OCI-LY3 (cell line): ENCODE measurements at regions not wholly inside any gene's neighbourhood (a gene's known extent, or its start where the extent isn't known, plus 50 kb on each side); places are given as distances from the start of the nearest gene placed in this dataset.

ENCODE experiments used
- EZH2phosphoT487 ChIP-seq: fragments of 200-600 bp; shearing (Covaris generic); IDR thresholded peaks from 2 replicates; pipeline ENCODE4 v1.6.1; 2018; ENCODE audit warnings: antibody characterized with exemption, mixed run types, low read depth
- TF ChIP-seq, protein P1 (sequence below): fragments of 200-600, 300-600 bp; sonication (generic); IDR thresholded peaks from 2 replicates; pipeline ENCODE4 v1.5.1; 2014; ENCODE audit warnings: antibody characterized with exemption, low read length, low read depth

DNA sequence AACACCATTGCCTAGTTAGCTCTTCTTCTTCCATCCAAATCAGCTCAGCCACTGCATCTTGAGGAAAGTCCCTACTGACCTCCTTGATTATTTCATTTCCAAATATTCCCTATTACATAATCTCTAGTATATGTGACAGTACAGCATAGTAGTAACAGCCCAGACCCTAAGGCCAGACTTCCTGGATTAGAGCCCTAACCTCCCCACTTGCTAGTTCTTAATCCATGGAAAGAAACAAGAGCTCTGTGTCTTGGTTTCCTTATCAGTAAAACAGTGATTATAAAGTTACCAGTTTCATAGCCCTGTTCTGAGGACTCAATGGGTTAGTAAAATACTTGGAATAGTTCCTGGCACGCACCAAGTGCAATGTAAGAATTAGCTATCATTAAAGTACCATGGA lies 153.0 kb downstream of the RAP2A start:
- TF ChIP-seq, protein P1, sequence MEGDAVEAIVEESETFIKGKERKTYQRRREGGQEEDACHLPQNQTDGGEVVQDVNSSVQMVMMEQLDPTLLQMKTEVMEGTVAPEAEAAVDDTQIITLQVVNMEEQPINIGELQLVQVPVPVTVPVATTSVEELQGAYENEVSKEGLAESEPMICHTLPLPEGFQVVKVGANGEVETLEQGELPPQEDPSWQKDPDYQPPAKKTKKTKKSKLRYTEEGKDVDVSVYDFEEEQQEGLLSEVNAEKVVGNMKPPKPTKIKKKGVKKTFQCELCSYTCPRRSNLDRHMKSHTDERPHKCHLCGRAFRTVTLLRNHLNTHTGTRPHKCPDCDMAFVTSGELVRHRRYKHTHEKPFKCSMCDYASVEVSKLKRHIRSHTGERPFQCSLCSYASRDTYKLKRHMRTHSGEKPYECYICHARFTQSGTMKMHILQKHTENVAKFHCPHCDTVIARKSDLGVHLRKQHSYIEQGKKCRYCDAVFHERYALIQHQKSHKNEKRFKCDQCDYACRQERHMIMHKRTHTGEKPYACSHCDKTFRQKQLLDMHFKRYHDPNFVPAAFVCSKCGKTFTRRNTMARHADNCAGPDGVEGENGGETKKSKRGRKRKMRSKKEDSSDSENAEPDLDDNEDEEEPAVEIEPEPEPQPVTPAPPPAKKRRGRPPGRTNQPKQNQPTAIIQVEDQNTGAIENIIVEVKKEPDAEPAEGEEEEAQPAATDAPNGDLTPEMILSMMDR = no peak
- TF ChIP-seq EZH2phosphoT487 = no peak
